ENCODE measurements at regions not wholly inside any gene's neighbourhood (a gene's known extent, or its start where the extent isn't known, plus 50 kb on each side); places are given as distances from the start of the nearest gene placed in this dataset.

GRCh38 chr1:177794376-177794991, 175.4 kb downstream of the SEC16B start:
- Histone ChIP-seq H3K27me3 (ENCODE audit: control insufficient read depth in 1 of 2, insufficient read depth in 1 of 2, low read length in 2 of 2) (peaks cover 21 to 27% of the 10 kb centered on the region in 2 experiments), H3K23ac (ENCODE audit: low read length in 2 of 2) (no peak overlapping the region), H3K36me3 (ENCODE audit: control insufficient read depth in 1 of 2, insufficient read depth in 2 of 2, low read depth in 1 of 2, low read length in 2 of 2) (no peaks in the 10 kb centered on the region), H2AK5ac (ENCODE audit: low read length, severe bottlenecking) (no peak overlapping the region), H4K91ac (ENCODE audit: low read length) (no peak overlapping the region), H3K9ac (ENCODE audit: low read length) (no peak overlapping the region), H3K14ac (ENCODE audit: low read length in 2 of 2) (no peak overlapping the region), H2AFZ (ENCODE audit: low read depth, low read length) (no peak overlapping the region), H3K27ac (ENCODE audit: low read length, poor library complexity, severe bottlenecking) (no peak overlapping the region), H3K4ac (ENCODE audit: low read depth in 1 of 2, low read length in 2 of 2) (no peak overlapping the region), H2BK5ac (ENCODE audit: low read depth, low read length, poor library complexity, severe bottlenecking) (no peak overlapping the region), H2BK15ac (ENCODE audit: low read depth, poor library complexity, severe bottlenecking) (no peak overlapping the region), H3K4me1 (ENCODE audit: control insufficient read depth, insufficient read depth, low read depth, low read length) (no peaks in the 10 kb centered on the region), H2BK12ac (ENCODE audit: low read length in 2 of 2) (no peak overlapping the region), H3K18ac (ENCODE audit: low read depth in 1 of 2, low read length in 2 of 2) (no peak overlapping the region), H3K9me3 (ENCODE audit: control insufficient read depth, low read length) (no peaks in the 10 kb centered on the region), H3K4me3 (ENCODE audit: insufficient read depth in 1 of 2, low read depth in 1 of 2, low read length in 2 of 2) (no peak overlapping the region), H2BK120ac (ENCODE audit: low read depth, low read length) (no peak overlapping the region), H4K8ac (ENCODE audit: low read length) (no peak overlapping the region), H3K79me1 (replicated peaks; ENCODE audit: low read length, poor library complexity, severe bottlenecking) (no peaks in the 10 kb centered on the region), H3K4me2 (ENCODE audit: low read length, poor library complexity, severe bottlenecking) (no peak overlapping the region)
- WGBS, result 43% methylated on average over 3 of the region's 3 CpGs
- no peak for DNase-seq

- no peak overlapping the region for H2AK5ac ChIP-seq (ENCODE audit: low read length, severe bottlenecking)
- no peak overlapping the region for H3K18ac ChIP-seq (ENCODE audit: low read depth in 1 of 2, low read length in 2 of 2)
- H2AFZ ChIP-seq (ENCODE audit: low read depth, low read length), result no peak overlapping the region
- no peaks in the 10 kb centered on the region for H3K36me3 ChIP-seq (ENCODE audit: control insufficient read depth in 1 of 2, insufficient read depth in 2 of 2, low read depth in 1 of 2, low read length in 2 of 2)
- H3K4me1 ChIP-seq (ENCODE audit: control insufficient read depth, insufficient read depth, low read depth, low read length), result no peaks in the 10 kb centered on the region
- H4K8ac ChIP-seq (ENCODE audit: low read length), result no peak overlapping the region
- no peaks in the 10 kb centered on the region for H3K79me1 ChIP-seq (replicated peaks; ENCODE audit: low read length, poor library complexity, severe bottlenecking)
- peaks cover 23 to 26% of the 10 kb centered on the region in 2 experiments for H3K27me3 ChIP-seq (ENCODE audit: control insufficient read depth in 1 of 2, insufficient read depth in 1 of 2, low read length in 2 of 2)
- no peak overlapping the region for H4K91ac ChIP-seq (ENCODE audit: low read length)
- no peak overlapping the region for H3K23ac ChIP-seq (ENCODE audit: low read length in 2 of 2)
- DNase-seq, result no peak
- no peak overlapping the region for H2BK15ac ChIP-seq (ENCODE audit: low read depth, poor library complexity, severe bottlenecking)
- H3K9ac ChIP-seq (ENCODE audit: low read length), result no peak overlapping the region
- no peak overlapping the region for H2BK5ac ChIP-seq (ENCODE audit: low read depth, low read length, poor library complexity, severe bottlenecking)
- no peak overlapping the region for H3K14ac ChIP-seq (ENCODE audit: low read length in 2 of 2)
- H3K27ac ChIP-seq (ENCODE audit: low read length, poor library complexity, severe bottlenecking), result no peak overlapping the region
- no peak overlapping the region for H2BK120ac ChIP-seq (ENCODE audit: low read depth, low read length)
- no peaks in the 10 kb centered on the region for H3K9me3 ChIP-seq (ENCODE audit: control insufficient read depth, low read length)
- no peak overlapping the region for H3K4me3 ChIP-seq (ENCODE audit: insufficient read depth in 1 of 2, low read depth in 1 of 2, low read length in 2 of 2)
- H2BK12ac ChIP-seq (ENCODE audit: low read length in 2 of 2), result no peak overlapping the region
- no peak overlapping the region for H3K4me2 ChIP-seq (ENCODE audit: low read length, poor library complexity, severe bottlenecking)
- H3K4ac ChIP-seq (ENCODE audit: low read depth in 1 of 2, low read length in 2 of 2), result no peak overlapping the region
- WGBS, result 0% methylated on average over 1 of the region's 1 CpG
Observed at GRCh38 chr1:177793900-177794299, 176.0 kb downstream of the SEC16B start.

GRCh38 chr1:177790566-177790965, 179.3 kb downstream of the SEC16B start:
- Histone ChIP-seq H3K18ac (ENCODE audit: low read depth in 1 of 2, low read length in 2 of 2) (no peak overlapping the region), H3K36me3 (ENCODE audit: control insufficient read depth in 1 of 2, insufficient read depth in 2 of 2, low read depth in 1 of 2, low read length in 2 of 2) (no peaks in the 10 kb centered on the region), H2BK120ac (ENCODE audit: low read depth, low read length) (no peak overlapping the region), H3K9me3 (ENCODE audit: control insufficient read depth, low read length) (no peaks in the 10 kb centered on the region), H3K14ac (ENCODE audit: low read length in 2 of 2) (no peak overlapping the region), H3K4me2 (ENCODE audit: low read length, poor library complexity, severe bottlenecking) (no peak overlapping the region), H4K8ac (ENCODE audit: low read length) (no peak overlapping the region), H3K4ac (ENCODE audit: low read depth in 1 of 2, low read length in 2 of 2) (no peak overlapping the region), H2BK15ac (ENCODE audit: low read depth, poor library complexity, severe bottlenecking) (no peak overlapping the region), H2BK12ac (ENCODE audit: low read length in 2 of 2) (no peak overlapping the region), H2AK5ac (ENCODE audit: low read length, severe bottlenecking) (no peak overlapping the region), H3K9ac (ENCODE audit: low read length) (no peak overlapping the region), H3K4me1 (ENCODE audit: control insufficient read depth, insufficient read depth, low read depth, low read length) (no peaks in the 10 kb centered on the region), H4K91ac (ENCODE audit: low read length) (no peak overlapping the region), H3K79me1 (replicated peaks; ENCODE audit: low read length, poor library complexity, severe bottlenecking) (no peaks in the 10 kb centered on the region), H3K23ac (ENCODE audit: low read length in 2 of 2) (no peak overlapping the region), H2AFZ (ENCODE audit: low read depth, low read length) (no peak overlapping the region), H3K27ac (ENCODE audit: low read length, poor library complexity, severe bottlenecking) (no peak overlapping the region), H3K27me3 (ENCODE audit: control insufficient read depth in 1 of 2, insufficient read depth in 1 of 2, low read length in 2 of 2) (peaks cover 14 to 28% of the 10 kb centered on the region in 2 experiments), H2BK5ac (ENCODE audit: low read depth, low read length, poor library complexity, severe bottlenecking) (no peak overlapping the region), H3K4me3 (ENCODE audit: insufficient read depth in 1 of 2, low read depth in 1 of 2, low read length in 2 of 2) (no peak overlapping the region)
- DNase-seq, result no peak

- no peaks in the 10 kb centered on the region for H3K79me1 ChIP-seq (replicated peaks; ENCODE audit: low read length, poor library complexity, severe bottlenecking)
- no peak overlapping the region for H3K27ac ChIP-seq (ENCODE audit: low read length, poor library complexity, severe bottlenecking)
- no peak overlapping the region for H3K14ac ChIP-seq (ENCODE audit: low read length in 2 of 2)
- no peak overlapping the region for H2BK5ac ChIP-seq (ENCODE audit: low read depth, low read length, poor library complexity, severe bottlenecking)
- no peak overlapping the region for H2BK120ac ChIP-seq (ENCODE audit: low read depth, low read length)
- peaks cover 14 to 34% of the 10 kb centered on the region in 2 experiments for H3K27me3 ChIP-seq (ENCODE audit: control insufficient read depth in 1 of 2, insufficient read depth in 1 of 2, low read length in 2 of 2)
- H2BK15ac ChIP-seq (ENCODE audit: low read depth, poor library complexity, severe bottlenecking), result no peak overlapping the region
- H3K23ac ChIP-seq (ENCODE audit: low read length in 2 of 2), result no peak overlapping the region
- DNase-seq, result no peak
- no peak overlapping the region for H2AK5ac ChIP-seq (ENCODE audit: low read length, severe bottlenecking)
- H3K4ac ChIP-seq (ENCODE audit: low read depth in 1 of 2, low read length in 2 of 2), result no peak overlapping the region
- H3K4me3 ChIP-seq (ENCODE audit: insufficient read depth in 1 of 2, low read depth in 1 of 2, low read length in 2 of 2), result no peak overlapping the region
- H3K9me3 ChIP-seq (ENCODE audit: control insufficient read depth, low read length), result no peaks in the 10 kb centered on the region
- H4K91ac ChIP-seq (ENCODE audit: low read length), result no peak overlapping the region
- H3K18ac ChIP-seq (ENCODE audit: low read depth in 1 of 2, low read length in 2 of 2), result no peak overlapping the region
- H3K4me1 ChIP-seq (ENCODE audit: control insufficient read depth, insufficient read depth, low read depth, low read length), result no peaks in the 10 kb centered on the region
- no peak overlapping the region for H2AFZ ChIP-seq (ENCODE audit: low read depth, low read length)
- H3K9ac ChIP-seq (ENCODE audit: low read length), result no peak overlapping the region
- H2BK12ac ChIP-seq (ENCODE audit: low read length in 2 of 2), result no peak overlapping the region
- no peaks in the 10 kb centered on the region for H3K36me3 ChIP-seq (ENCODE audit: control insufficient read depth in 1 of 2, insufficient read depth in 2 of 2, low read depth in 1 of 2, low read length in 2 of 2)
- WGBS, result no CpG with 5 or more reads among the region's 3 CpGs
- no peak overlapping the region for H4K8ac ChIP-seq (ENCODE audit: low read length)
- no peak overlapping the region for H3K4me2 ChIP-seq (ENCODE audit: low read length, poor library complexity, severe bottlenecking)
Observed at GRCh38 chr1:177789956-177790355, 179.9 kb downstream of the SEC16B start.

All from mesenchymal stem cell (in vitro differentiated cells and primary cell).